ENCODE measurements at regions not wholly inside any gene's neighbourhood (a gene's known extent, or its start where the extent isn't known, plus 50 kb on each side); places are given as distances from the start of the nearest gene placed in this dataset.

DNA sequence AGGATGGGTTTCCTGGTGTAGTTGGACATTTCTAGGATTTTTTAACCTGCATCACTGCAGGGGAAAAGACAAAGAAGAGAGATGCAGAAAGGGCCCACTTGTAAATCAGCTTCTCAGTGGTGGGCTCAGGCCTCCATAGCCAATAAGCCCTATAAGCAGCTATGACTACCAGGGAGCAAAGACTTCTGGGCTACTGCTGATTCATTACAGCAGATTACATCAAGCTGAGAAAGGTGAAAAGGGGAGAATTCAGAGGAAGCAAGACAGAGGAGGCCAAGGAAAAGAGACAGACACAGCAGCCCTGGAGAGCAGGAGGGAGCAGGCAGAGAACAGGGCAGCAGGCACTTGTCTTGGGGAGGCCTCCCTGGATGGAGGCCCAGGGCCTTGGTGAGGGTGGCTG lies 95.2 kb downstream of the KCNA5 start:
- no peak for TF ChIP-seq CTCF (IDR thresholded peaks at IDR 0.05)
- no peak for TF ChIP-seq POLR2A (IDR thresholded peaks at IDR 0.05)
